B cell (primary cell): ENCODE measurements at regions not wholly inside any gene's neighbourhood (a gene's known extent, or its start where the extent isn't known, plus 50 kb on each side); places are given as distances from the start of the nearest gene placed in this dataset.

Source experiments
- CTCF ChIP-seq: fragments of 200-600 bp; IDR thresholded peaks from one replicate; pipeline ENCODE4 v1.8.0; 2022; ENCODE audit warnings: antibody characterized with exemption, mild to moderate bottlenecking
- EZH2 ChIP-seq: IDR thresholded peaks from 2 replicates; pipeline ENCODE4 v1.6.1; 2012; ENCODE audit warnings: borderline replicate concordance, low read depth, mild to moderate bottlenecking, moderate library complexity, low read length; ENCODE audit not compliant: insufficient read depth, poor library complexity, severe bottlenecking

DNA sequence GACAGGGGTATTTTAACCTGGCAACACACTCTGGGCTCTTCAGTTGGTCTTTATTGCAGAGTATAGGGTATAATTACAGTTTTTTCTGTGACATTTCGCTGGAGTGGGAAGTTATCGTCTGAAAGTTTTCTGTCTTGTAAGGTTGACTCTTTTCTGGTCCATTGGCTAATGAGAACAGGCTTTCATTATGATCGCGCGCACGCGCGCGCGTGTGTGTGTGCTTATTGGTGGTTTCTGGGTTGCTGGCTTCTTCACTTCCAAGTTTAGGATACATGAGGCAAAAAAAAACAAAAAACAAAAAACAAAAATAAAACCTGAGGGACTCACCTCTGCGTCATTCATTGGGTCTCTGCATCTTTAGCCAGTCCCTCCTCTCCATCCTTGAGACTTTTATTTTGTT lies 68.7 kb upstream of the MYOCD start:
- TF ChIP-seq CTCF (no peak), EZH2 (no peak)
